Erythroblast (primary cell): ENCODE measurements at regions not wholly inside any gene's neighbourhood (a gene's known extent, or its start where the extent isn't known, plus 50 kb on each side); places are given as distances from the start of the nearest gene placed in this dataset.

ENCODE experiments used
- GATA1 ChIP-seq: IDR thresholded peaks from 2 replicates; pipeline ENCODE4 v1.6.1; 2011; ENCODE audit warnings: low read depth, mild to moderate bottlenecking, control low read depth, low read length, moderate library complexity
- POLR2A ChIP-seq: IDR thresholded peaks from 2 replicates; pipeline ENCODE4 v1.6.1; 2011; ENCODE audit warnings: mild to moderate bottlenecking, low read length

DNA sequence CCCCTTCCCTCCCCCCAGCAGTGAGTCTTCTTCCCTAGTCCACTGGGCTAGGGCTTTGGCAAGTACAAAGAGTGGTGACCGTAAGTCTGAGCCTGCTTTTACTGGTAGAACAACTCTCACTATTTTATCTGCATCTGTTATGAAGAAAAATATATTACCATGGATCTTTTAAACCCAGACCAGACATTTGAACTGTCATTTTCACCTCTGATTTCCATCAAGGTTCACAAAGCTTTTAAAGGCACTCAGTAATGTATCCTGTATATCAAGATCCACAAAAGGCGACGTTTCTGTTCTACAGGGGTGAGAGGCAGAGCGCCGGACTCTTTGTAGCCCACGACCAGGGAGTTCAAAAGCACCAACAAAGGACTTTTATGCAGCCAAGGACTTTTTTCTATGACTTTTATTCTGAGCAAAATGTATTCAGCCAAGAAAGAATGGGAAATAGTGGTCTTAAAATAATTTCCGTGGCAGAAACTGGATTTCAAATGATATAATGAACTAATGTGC lies 388.3 kb downstream of the ANXA1 start:
- TF ChIP-seq POLR2A: no peak
- no peak for TF ChIP-seq GATA1
